HCT116 (cell line): ENCODE measurements at regions not wholly inside any gene's neighbourhood (a gene's known extent, or its start where the extent isn't known, plus 50 kb on each side); places are given as distances from the start of the nearest gene placed in this dataset.

Experiments
- EZH2 ChIP-seq: fragments of 200-600 bp; sonication (generic); IDR thresholded peaks from 2 replicates; pipeline ENCODE4 v1.6.1; 2017; ENCODE audit warnings: antibody characterized with exemption, mixed run types
- POLR2A ChIP-seq: IDR thresholded peaks from 2 replicates; pipeline ENCODE4 v1.7.0; 2011; ENCODE audit warnings: borderline replicate concordance; ENCODE audit not compliant: insufficient read depth, insufficient read length; ENCODE audit errors: extremely low read depth
- TF ChIP-seq, protein P1 (sequence below), 3 experiments: fragments of 200-600 bp in 1 of 3; sonication (generic) in 1 of 3; IDR thresholded peaks in 2 of 3; conservative IDR thresholded peaks in 1 of 3; 2 replicates each; pipeline ENCODE4 v1.5.1; 2012 to 2017; ENCODE audit warnings: low read depth in 2 of 3, low read length in 2 of 3, antibody characterized with exemption in 1 of 3, borderline replicate concordance in 1 of 3, control low read depth in 1 of 3, mild to moderate bottlenecking in 1 of 3, mixed read lengths in 1 of 3, mixed run types in 1 of 3, moderate library complexity in 1 of 3; ENCODE audit not compliant: insufficient read depth in 1 of 3
- TF ChIP-seq, protein P2 (sequence below): IDR thresholded peaks from 2 replicates; pipeline ENCODE4 v1.6.1; 2012

DNA sequence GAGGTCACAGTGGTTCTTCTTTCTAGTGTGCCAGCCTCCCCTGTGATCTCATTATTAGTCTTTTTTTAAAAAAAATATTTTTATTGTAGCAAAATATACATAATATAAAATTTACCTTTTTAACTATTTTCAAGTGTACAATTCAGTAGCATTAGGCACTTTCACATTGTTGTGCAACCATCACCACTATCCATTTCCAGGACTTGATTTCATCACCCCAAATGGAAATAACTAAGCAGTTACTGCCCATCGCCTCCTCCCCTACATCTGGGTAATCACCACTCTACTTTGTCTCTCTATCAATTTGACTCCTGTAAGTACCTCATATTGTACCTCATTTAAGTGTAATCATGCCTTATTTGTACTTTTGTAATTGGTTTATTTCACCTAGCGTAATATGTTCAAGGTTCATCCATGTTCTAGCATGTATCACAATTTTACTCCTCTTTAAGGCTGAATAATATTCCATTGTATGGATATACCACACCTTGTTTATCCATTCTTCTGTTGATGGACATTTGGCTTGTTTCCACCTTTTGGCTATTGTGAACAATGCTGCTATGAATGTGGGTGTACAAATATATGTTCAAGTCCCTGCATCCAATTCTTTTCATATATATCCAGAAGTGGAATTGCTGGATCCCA lies 68.6 kb upstream of the FYN start:
- TF ChIP-seq, protein P1, sequence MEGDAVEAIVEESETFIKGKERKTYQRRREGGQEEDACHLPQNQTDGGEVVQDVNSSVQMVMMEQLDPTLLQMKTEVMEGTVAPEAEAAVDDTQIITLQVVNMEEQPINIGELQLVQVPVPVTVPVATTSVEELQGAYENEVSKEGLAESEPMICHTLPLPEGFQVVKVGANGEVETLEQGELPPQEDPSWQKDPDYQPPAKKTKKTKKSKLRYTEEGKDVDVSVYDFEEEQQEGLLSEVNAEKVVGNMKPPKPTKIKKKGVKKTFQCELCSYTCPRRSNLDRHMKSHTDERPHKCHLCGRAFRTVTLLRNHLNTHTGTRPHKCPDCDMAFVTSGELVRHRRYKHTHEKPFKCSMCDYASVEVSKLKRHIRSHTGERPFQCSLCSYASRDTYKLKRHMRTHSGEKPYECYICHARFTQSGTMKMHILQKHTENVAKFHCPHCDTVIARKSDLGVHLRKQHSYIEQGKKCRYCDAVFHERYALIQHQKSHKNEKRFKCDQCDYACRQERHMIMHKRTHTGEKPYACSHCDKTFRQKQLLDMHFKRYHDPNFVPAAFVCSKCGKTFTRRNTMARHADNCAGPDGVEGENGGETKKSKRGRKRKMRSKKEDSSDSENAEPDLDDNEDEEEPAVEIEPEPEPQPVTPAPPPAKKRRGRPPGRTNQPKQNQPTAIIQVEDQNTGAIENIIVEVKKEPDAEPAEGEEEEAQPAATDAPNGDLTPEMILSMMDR (IDR thresholded peaks at IDR 0.05 in 2 of 3, conservative IDR thresholded peaks at IDR 0.05 in 1 of 3; ENCODE audit: borderline replicate concordance in 1 of 3, insufficient read depth in 1 of 3, low read depth in 2 of 3, low read length in 2 of 3), result no peak
- no peak for TF ChIP-seq EZH2
- TF ChIP-seq, protein P2, sequence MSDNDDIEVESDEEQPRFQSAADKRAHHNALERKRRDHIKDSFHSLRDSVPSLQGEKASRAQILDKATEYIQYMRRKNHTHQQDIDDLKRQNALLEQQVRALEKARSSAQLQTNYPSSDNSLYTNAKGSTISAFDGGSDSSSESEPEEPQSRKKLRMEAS, result no peak
- no peak for TF ChIP-seq POLR2A
